HEK293 (cell line): ENCODE measurements at regions not wholly inside any gene's neighbourhood (a gene's known extent, or its start where the extent isn't known, plus 50 kb on each side); places are given as distances from the start of the nearest gene placed in this dataset.

Experiments used
- CTCF ChIP-seq: fragments of 450-650 bp; formaldehyde crosslinking; IDR thresholded peaks from 2 replicates; pipeline ENCODE4 v1.5.1; 2016; ENCODE audit warnings: missing biosample characterization, missing genetic modification characterization
- ZNF302 ChIP-seq: fragments of 450-650 bp; formaldehyde crosslinking; IDR thresholded peaks from 2 replicates; pipeline ENCODE4 v1.5.1; 2016; ENCODE audit warnings: missing biosample characterization, missing genetic modification characterization, low read depth
- ZNF426 ChIP-seq: fragments of 450-650 bp; formaldehyde crosslinking; IDR thresholded peaks from 2 replicates; pipeline ENCODE4 v1.5.1; 2017; ENCODE audit warnings: missing biosample characterization, missing genetic modification characterization, mild to moderate bottlenecking, inconsistent platforms, moderate library complexity
- ZNF549 ChIP-seq: fragments of 450-650 bp; IDR thresholded peaks from 2 replicates; pipeline ENCODE4 v1.5.1; 2018; ENCODE audit warnings: missing biosample characterization, missing genetic modification characterization, mild to moderate bottlenecking, inconsistent platforms, moderate library complexity
- ZNF580 ChIP-seq: fragments of 450-650 bp; formaldehyde crosslinking; IDR thresholded peaks from 2 replicates; pipeline ENCODE4 v1.5.1; 2016; ENCODE audit warnings: missing biosample characterization, missing genetic modification characterization
- TF ChIP-seq, protein P1 (sequence below): fragments of 450-650 bp; formaldehyde crosslinking; IDR thresholded peaks from 2 replicates; pipeline ENCODE4 v1.5.1; 2016; ENCODE audit warnings: missing biosample characterization, missing genetic modification characterization
- TF ChIP-seq, protein P2 (sequence below): fragments of 450-650 bp; formaldehyde crosslinking; IDR thresholded peaks from 2 replicates; pipeline ENCODE4 v1.5.1; 2016; ENCODE audit warnings: missing biosample characterization, missing genetic modification characterization, low read depth
- TF ChIP-seq, protein P3 (sequence below): fragments of 450-650 bp; formaldehyde crosslinking; IDR thresholded peaks from 2 replicates; pipeline ENCODE4 v1.5.1; 2016; ENCODE audit warnings: missing biosample characterization, missing genetic modification characterization, low read depth

DNA sequence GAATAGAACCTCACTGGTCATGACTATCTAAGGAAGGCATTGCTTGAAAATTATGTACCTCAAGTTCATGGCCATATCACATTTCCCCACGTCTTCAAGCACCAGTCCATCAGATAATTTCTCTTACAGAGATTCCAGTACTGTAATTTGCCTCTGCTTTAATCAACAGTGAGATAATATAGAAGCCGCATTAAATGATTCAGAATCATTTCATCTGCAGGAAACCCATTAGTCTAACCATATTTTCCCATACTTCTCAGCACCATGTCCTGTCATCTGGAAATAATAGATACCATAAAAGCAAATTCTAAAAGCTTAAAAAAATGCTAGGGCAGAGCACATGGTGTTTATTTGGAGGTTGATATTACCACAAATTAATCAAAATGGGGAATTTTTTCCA, 310.3 kb upstream of the SLIT2 start:
- TF ChIP-seq, protein P1, sequence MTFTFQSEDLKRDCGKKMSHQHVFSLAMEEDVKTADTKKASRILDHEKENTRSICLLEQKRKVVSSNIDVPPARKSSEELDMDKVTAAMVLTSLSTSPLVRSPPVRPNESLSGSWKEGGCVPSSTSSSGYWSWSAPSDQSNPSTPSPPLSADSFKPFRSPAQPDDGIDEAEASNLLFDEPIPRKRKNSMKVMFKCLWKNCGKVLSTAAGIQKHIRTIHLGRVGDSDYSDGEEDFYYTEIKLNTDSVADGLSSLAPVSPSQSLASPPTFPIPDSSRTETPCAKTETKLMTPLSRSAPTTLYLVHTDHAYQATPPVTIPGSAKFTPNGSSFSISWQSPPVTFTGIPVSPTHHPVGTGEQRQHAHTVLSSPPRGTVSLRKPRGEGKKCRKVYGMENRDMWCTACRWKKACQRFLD (tag by site-specific recombination) = no peak
- TF ChIP-seq, protein P2, sequence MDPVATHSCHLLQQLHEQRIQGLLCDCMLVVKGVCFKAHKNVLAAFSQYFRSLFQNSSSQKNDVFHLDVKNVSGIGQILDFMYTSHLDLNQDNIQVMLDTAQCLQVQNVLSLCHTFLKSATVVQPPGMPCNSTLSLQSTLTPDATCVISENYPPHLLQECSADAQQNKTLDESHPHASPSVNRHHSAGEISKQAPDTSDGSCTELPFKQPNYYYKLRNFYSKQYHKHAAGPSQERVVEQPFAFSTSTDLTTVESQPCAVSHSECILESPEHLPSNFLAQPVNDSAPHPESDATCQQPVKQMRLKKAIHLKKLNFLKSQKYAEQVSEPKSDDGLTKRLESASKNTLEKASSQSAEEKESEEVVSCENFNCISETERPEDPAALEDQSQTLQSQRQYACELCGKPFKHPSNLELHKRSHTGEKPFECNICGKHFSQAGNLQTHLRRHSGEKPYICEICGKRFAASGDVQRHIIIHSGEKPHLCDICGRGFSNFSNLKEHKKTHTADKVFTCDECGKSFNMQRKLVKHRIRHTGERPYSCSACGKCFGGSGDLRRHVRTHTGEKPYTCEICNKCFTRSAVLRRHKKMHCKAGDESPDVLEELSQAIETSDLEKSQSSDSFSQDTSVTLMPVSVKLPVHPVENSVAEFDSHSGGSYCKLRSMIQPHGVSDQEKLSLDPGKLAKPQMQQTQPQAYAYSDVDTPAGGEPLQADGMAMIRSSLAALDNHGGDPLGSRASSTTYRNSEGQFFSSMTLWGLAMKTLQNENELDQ (tag by site-specific recombination) = no peak
- no peak for TF ChIP-seq CTCF (tag by site-specific recombination)
- TF ChIP-seq ZNF426 (tag by site-specific recombination) = no peak
- TF ChIP-seq ZNF302 (tag by site-specific recombination) = no peak
- TF ChIP-seq ZNF549 (tag by site-specific recombination) = no peak
- TF ChIP-seq, protein P3, sequence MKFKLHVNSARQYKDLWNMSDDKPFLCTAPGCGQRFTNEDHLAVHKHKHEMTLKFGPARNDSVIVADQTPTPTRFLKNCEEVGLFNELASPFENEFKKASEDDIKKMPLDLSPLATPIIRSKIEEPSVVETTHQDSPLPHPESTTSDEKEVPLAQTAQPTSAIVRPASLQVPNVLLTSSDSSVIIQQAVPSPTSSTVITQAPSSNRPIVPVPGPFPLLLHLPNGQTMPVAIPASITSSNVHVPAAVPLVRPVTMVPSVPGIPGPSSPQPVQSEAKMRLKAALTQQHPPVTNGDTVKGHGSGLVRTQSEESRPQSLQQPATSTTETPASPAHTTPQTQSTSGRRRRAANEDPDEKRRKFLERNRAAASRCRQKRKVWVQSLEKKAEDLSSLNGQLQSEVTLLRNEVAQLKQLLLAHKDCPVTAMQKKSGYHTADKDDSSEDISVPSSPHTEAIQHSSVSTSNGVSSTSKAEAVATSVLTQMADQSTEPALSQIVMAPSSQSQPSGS (tag by site-specific recombination) = no peak
- TF ChIP-seq ZNF580 (tag by site-specific recombination) = no peak
